GM10266 (cell line): ENCODE measurements at regions not wholly inside any gene's neighbourhood (a gene's known extent, or its start where the extent isn't known, plus 50 kb on each side); places are given as distances from the start of the nearest gene placed in this dataset.

ENCODE experiments used
- DNase-seq: peaks from one replicate; pipeline ENCODE4 v3.0.0; 2012; ENCODE audit errors: extremely low spot score
- CTCF ChIP-seq: IDR thresholded peaks from 2 replicates; pipeline ENCODE4 v1.5.1; 2012; ENCODE audit warnings: mild to moderate bottlenecking, low read depth; ENCODE audit not compliant: control insufficient read depth, insufficient read depth; ENCODE audit errors: missing control alignments

- TF ChIP-seq CTCF = no peak
- DNase-seq = no peak
These were observed 788.9 kb upstream of the ARRDC4 start for GRCh38 chr15:97171556-97171955.

GRCh38 chr15:97174886-97175540 is 785.5 kb upstream of the ARRDC4 start:
- no peak for TF ChIP-seq CTCF

GRCh38 chr15:97177151-97177577 is 783.3 kb upstream of the ARRDC4 start:
- no peak for DNase-seq
- no peak for TF ChIP-seq CTCF

More at GRCh38 chr15:97174886-97175540, 785.5 kb upstream of the ARRDC4 start:
- no peak for DNase-seq

- no peak for DNase-seq
- no peak for TF ChIP-seq CTCF
These were observed 777.9 kb upstream of the ARRDC4 start for GRCh38 chr15:97182581-97182980.

- no peak for DNase-seq
- no peak for TF ChIP-seq CTCF
These were observed 771.2 kb upstream of the ARRDC4 start for GRCh38 chr15:97189162-97189780.

- no peak for DNase-seq
- no peak for TF ChIP-seq CTCF
These were observed 765.8 kb upstream of the ARRDC4 start for GRCh38 chr15:97194750-97195149.
